Urinary bladder (tissue), 3 donors: ENCODE measurements at regions not wholly inside any gene's neighbourhood (a gene's known extent, or its start where the extent isn't known, plus 50 kb on each side); places are given as distances from the start of the nearest gene placed in this dataset.
"Not testable (repeated sequence)": the region's sequence is repeated elsewhere in the genome, so short reads cannot be mapped to it uniquely, and the experiment has no call there.

ENCODE experiments used
- DNase-seq: peaks from one replicate; pipeline ENCODE4 v3.0.0-alpha.2; 2015; ENCODE audit errors: extremely low spot score
- H3K27ac ChIP-seq: one replicate; pipeline ENCODE4 v1.5.1; 2013; ENCODE audit warnings: low read depth, mild to moderate bottlenecking, moderate library complexity
- H3K36me3 ChIP-seq: one replicate; pipeline ENCODE4 v1.6.1; 2013; ENCODE audit warnings: mild to moderate bottlenecking, moderate library complexity; ENCODE audit not compliant: insufficient read depth
- H3K4me1 ChIP-seq: one replicate; pipeline ENCODE4 v1.6.1; 2013; ENCODE audit warnings: mild to moderate bottlenecking, moderate library complexity; ENCODE audit not compliant: insufficient read depth
- H3K4me3 ChIP-seq: one replicate; pipeline ENCODE4 v1.5.1; 2013; ENCODE audit warnings: low read depth, low read length
- WGBS: extraction: QIAGEN DNeasy Blood & Tissue Kit; methylation state at CpG from one replicate; pipeline ENCODE4 v1.1.7; 2013; 5-methylcytosine and 5-hydroxymethylcytosine counted together
- donor health status: healthy with polysubstance abuse.
- donor health status: healthy.

DNA sequence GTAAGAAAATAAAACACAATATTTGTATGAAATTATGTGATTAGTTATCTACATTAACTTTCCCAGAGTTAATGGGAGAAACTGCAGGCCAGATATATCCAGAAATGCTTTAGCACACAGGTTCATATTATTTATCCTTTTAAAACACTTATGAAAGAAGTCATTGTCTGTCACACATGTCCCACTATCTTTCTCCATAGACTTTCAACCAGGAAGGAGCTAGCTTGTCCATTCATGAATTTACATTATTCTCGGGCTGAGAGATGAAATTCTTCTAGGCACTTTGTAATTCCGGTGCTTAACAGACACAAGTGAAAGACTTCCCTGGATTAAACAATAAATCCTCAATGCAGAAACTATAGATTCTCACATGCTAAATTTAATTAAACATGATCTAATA, 1043.2 kb downstream of the CDH9 start:
- H3K36me3 ChIP-seq: no peaks in the 10 kb centered on the region
- H3K27ac ChIP-seq: no peak overlapping the region
- no peak overlapping the region for H3K4me3 ChIP-seq
- DNase-seq: no peak
- WGBS: 81% methylated on average over 2 of the region's 2 CpGs
- no peaks in the 10 kb centered on the region for H3K4me1 ChIP-seq

DNA sequence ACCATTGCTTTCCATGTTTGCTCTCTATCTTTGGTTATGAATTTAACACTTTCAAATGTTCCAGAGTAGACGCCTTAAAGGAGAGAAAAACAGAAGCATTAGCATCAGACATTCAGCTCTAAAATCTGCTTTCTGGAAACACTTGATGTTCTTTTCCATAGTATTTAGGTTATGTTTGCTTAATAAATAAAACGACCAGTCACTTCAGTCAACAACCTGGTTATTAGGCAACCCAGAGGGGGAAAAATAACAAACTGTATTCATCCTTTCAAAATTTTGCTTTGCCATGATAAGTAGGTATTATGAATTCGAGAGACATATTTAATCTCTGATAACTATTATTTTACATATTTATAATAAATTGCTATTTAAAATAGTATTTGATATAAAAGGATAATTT, 1044.7 kb downstream of the CDH9 start:
- no peaks in the 10 kb centered on the region for H3K4me1 ChIP-seq
- H3K36me3 ChIP-seq: no peaks in the 10 kb centered on the region
- no peak overlapping the region for H3K27ac ChIP-seq
- WGBS: 64% methylated on average over 3 of the region's 3 CpGs
- H3K4me3 ChIP-seq: no peak overlapping the region
- DNase-seq: no peak

DNA sequence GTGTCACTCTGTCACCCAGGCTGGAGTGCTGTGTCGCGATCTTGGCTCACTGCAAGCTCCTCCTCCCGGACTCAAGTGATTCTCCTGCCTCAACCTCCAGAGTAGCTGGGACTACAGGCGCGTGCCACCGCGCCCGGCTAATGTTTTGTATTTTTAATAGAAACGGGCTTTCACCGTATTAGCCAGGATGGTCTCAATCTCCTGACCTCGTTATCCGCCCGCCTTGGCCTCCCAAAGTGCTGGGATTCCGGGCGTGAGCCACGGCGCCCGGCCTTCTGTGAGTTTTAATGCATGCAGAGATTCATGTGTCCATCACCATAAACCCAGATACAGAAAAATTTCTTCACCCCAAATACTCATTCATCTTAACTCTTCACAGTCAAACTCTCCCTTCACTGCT, 1046.7 kb downstream of the CDH9 start:
- no peaks in the 10 kb centered on the region for H3K36me3 ChIP-seq
- no peak overlapping the region for H3K27ac ChIP-seq
- 94% methylated on average over 18 of the region's 18 CpGs for WGBS

DNA sequence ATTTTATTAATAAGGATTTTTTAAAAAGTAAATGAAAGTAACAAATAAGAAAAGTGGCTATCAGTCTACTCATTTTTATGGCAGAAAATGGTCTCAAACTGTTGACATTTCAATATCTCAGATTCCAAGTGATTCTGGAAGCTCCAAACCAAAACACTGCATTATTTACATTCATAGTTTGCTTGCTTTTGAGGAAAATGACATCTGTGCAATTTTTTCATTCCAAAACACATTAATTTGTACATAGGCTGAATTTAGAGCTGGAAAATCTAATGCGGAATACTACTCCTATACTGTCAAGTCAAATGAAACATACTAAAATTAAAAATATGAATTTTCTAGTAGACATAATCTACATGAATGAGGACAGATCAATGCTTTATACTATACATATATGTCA, 1047.6 kb downstream of the CDH9 start:
- no peak overlapping the region for H3K27ac ChIP-seq
- H3K4me1 ChIP-seq: no peaks in the 10 kb centered on the region
- WGBS: 95% methylated on average over 1 of the region's 1 CpG
- DNase-seq: no peak
- H3K4me3 ChIP-seq: no peak overlapping the region
- no peaks in the 10 kb centered on the region for H3K36me3 ChIP-seq

More for the DNA sequence above, 1046.7 kb downstream of the CDH9 start:
- H3K4me3 ChIP-seq: no peak overlapping the region
- no peaks in the 10 kb centered on the region for H3K4me1 ChIP-seq
- DNase-seq: no peak

- no peaks in the 10 kb centered on the region for H3K36me3 ChIP-seq
- no peak overlapping the region for H3K27ac ChIP-seq
- DNase-seq: no peak
- 89% methylated on average over 1 of the region's 1 CpG for WGBS
- H3K4me1 ChIP-seq: no peaks in the 10 kb centered on the region
- H3K4me3 ChIP-seq: no peak overlapping the region
Measured at GRCh38 chr5:25979086-25979485, 1059.3 kb downstream of the CDH9 start.

GRCh38 chr5:25975885-25976284, 1062.5 kb downstream of the CDH9 start:
- H3K4me3 ChIP-seq: no peak overlapping the region
- H3K27ac ChIP-seq: no peak overlapping the region
- no peaks in the 10 kb centered on the region for H3K4me1 ChIP-seq
- H3K36me3 ChIP-seq: no peaks in the 10 kb centered on the region
- DNase-seq: no peak
- WGBS: 28% methylated on average over 2 of the region's 2 CpGs

DNA sequence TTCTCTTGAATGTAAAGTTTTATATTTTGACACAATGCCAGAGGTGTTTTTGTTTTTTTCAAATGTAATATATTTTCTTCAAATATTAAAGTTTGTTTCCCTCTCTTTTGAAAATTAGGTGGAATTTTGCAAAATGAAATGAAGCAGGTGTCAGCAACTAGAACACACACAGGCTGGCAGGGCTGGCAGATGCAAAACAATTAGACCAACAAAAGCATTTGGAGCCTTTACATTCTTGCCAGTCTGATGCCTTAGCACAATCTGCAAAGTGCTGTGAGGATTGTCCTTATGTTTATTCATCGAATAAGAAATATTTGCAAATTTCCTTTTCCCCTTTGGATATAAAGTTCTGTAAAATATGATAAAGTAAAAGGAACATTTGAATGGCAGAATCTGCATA, 1063.9 kb downstream of the CDH9 start:
- H3K4me3 ChIP-seq: no peak overlapping the region
- no peak for DNase-seq
- no peaks in the 10 kb centered on the region for H3K36me3 ChIP-seq
- 86% methylated on average over 1 of the region's 1 CpG for WGBS
- H3K4me1 ChIP-seq: no peaks in the 10 kb centered on the region
- no peak overlapping the region for H3K27ac ChIP-seq

- H3K36me3 ChIP-seq: no peaks in the 10 kb centered on the region
- 82% methylated on average over 3 of the region's 3 CpGs for WGBS
- H3K4me3 ChIP-seq: no peak overlapping the region
- H3K4me1 ChIP-seq: no peaks in the 10 kb centered on the region
- DNase-seq: no peak
- H3K27ac ChIP-seq: no peak overlapping the region
Measured at GRCh38 chr5:25970906-25971489, 1067.4 kb downstream of the CDH9 start.

- not testable (repeated sequence) for H3K4me3 ChIP-seq, H3K36me3 ChIP-seq, H3K27ac ChIP-seq, H3K4me1 ChIP-seq, DNase-seq
- 91% methylated on average over 2 of the region's 2 CpGs for WGBS
Measured at GRCh38 chr5:25969042-25969441, 1069.3 kb downstream of the CDH9 start.

DNA sequence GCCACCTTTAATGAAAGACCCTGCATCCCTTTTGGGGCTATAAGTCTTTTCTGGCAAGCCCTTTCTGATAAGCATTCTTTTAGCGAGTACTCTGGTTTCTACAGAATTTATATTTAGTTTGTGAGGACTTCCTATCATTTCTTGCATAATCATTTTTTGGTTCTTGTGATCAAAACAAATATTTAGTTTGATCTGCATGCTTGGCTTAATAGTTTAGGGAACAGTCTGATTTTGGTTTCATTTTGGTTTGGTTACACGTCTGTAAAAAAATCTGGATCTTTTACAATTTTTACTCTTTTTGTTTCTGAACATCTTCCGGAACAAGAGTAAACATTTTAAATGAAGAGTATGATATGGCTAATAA, 1074.4 kb downstream of the CDH9 start:
- H3K4me3 ChIP-seq: no peak overlapping the region
- DNase-seq: no peak
- H3K36me3 ChIP-seq: no peaks in the 10 kb centered on the region
- no peaks in the 10 kb centered on the region for H3K4me1 ChIP-seq
- WGBS: 76% methylated on average over 3 of the region's 3 CpGs
- no peak overlapping the region for H3K27ac ChIP-seq

DNA sequence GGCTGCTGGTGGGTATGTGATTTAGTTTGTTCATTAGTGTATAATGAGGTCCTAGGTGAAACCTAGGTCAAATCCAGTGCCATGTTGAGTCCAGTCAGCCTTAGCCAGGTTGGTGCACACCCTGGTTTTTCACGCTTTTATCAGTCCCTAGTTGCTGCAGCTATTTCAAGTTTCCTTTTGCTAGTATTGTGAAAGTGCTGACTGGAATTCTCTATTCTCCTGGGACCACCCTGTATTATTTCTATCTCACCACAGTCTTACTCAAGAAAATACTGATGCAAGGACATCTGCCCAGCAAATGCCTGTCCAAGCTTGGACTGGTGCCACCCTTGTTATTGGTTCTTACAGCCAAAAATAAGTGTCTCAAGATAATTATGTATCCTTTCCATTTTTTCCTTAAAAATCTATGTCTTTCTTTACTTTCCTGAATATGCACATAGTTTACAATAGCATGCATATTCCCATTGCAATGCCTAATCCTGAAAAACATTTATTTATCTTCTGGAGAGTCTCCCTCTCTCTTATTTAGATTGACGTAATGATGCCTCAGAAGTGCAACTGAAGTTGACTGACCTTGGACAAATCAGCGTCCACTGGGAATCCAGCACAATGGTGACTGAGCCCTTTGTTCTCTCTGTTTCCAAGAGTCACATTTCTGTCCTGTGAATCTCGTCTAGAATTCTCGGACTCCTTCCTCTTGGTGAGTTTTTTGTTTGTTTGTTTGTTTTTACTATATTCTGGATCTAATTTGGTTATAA, 1075.0 kb downstream of the CDH9 start:
- no peaks in the 10 kb centered on the region for H3K4me1 ChIP-seq
- 83% methylated on average over 5 of the region's 5 CpGs for WGBS
- no peak for DNase-seq
- H3K27ac ChIP-seq: no peak overlapping the region
- H3K4me3 ChIP-seq: no peak overlapping the region
- H3K36me3 ChIP-seq: no peaks in the 10 kb centered on the region

DNA sequence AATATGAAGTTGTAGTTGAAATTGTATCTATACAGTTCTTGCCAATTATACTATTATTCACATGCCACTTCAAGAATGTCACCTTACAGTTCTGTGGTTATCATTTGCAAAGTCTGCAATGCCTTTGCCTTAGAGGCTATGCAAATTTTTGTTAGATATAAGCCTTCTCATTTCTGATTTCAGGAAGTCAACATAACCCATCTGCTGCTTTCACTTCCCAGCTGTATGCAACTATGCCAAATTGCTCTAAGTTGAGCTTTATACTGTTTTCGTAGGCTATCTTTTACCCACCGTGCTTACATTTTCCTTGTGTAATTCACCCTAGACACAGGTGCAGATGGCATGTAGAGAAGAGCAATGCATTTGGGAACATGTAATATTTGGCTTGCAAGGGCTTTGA, 1083.0 kb downstream of the CDH9 start:
- H3K36me3 ChIP-seq: no peaks in the 10 kb centered on the region
- 59% methylated on average over 2 of the region's 2 CpGs for WGBS
- no peak for DNase-seq
- no peaks in the 10 kb centered on the region for H3K4me1 ChIP-seq
- H3K27ac ChIP-seq: no peak overlapping the region
- H3K4me3 ChIP-seq: no peak overlapping the region

DNA sequence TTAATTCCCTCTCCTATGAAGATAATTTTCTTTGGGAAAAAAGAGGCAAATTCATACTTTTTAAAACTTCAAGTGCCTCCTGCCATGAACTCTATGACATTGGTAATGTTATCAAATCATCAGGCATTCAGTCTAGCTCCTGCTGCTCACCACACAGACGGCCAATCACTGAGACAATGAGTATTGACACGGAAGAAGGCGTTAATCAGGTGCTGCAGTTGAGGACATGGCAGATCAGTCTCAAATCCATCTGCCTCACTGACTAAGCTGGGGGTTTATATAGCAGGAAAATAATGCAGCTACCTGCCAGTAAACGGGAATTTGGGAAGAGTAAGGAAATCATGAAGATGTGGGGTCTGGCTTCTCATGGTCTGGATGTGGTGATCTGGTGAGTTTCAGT, 1087.7 kb downstream of the CDH9 start:
- 72% methylated on average over 4 of the region's 4 CpGs for WGBS
- H3K4me3 ChIP-seq: no peak overlapping the region
- no peaks in the 10 kb centered on the region for H3K4me1 ChIP-seq
- H3K27ac ChIP-seq: no peak overlapping the region
- no peak for DNase-seq
- no peaks in the 10 kb centered on the region for H3K36me3 ChIP-seq

- Histone ChIP-seq H3K4me3 (no peak overlapping the region), H3K36me3 (no peaks in the 10 kb centered on the region), H3K27ac (no peak overlapping the region), H3K4me1 (no peaks in the 10 kb centered on the region)
- DNase-seq: no peak
- WGBS: 89% methylated on average over 4 of the region's 4 CpGs
Measured at GRCh38 chr5:25948278-25948677, 1090.1 kb downstream of the CDH9 start.
